ENCODE measurements at regions not wholly inside any gene's neighbourhood (a gene's known extent, or its start where the extent isn't known, plus 50 kb on each side); places are given as distances from the start of the nearest gene placed in this dataset.

DNA sequence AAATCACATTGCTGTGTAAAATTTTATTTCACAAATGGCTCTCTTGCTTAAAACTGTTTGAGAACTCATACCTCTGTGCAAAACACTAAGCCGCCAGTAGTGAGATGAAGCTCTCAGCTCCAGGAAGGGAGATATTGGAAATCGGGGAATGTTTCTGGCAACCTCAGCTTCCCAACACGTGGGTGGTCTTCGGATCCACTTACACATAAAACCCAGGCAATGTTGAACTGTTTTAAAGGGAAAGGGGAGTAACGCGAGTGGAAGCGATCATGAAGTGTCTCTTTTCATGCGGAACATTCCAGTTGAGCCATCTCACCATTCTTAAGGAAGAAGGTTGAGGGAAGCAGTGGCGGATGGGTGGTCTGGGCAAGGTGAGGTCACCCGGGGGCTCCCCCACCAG, 136.8 kb downstream of the ASB1 start:
- Histone ChIP-seq H3K27ac (ENCODE audit: low read length) (no peak overlapping the region), H3K4me1 (ENCODE audit: control insufficient read depth in 1 of 2, insufficient read depth in 2 of 2, low read length in 2 of 2) (no peaks in the 10 kb centered on the region), H3K4me3 (ENCODE audit: low read depth in 1 of 2, low read length in 2 of 2) (no peak overlapping the region), H3K9me3 (ENCODE audit: control insufficient read depth in 1 of 2, low read length in 2 of 2) (no peaks in the 10 kb centered on the region), H3K27me3 (ENCODE audit: low read depth, low read length) (no peaks in the 10 kb centered on the region), H3K36me3 (ENCODE audit: control insufficient read depth in 1 of 2, insufficient read depth in 2 of 2, low read length in 2 of 2) (no peaks in the 10 kb centered on the region)

DNA sequence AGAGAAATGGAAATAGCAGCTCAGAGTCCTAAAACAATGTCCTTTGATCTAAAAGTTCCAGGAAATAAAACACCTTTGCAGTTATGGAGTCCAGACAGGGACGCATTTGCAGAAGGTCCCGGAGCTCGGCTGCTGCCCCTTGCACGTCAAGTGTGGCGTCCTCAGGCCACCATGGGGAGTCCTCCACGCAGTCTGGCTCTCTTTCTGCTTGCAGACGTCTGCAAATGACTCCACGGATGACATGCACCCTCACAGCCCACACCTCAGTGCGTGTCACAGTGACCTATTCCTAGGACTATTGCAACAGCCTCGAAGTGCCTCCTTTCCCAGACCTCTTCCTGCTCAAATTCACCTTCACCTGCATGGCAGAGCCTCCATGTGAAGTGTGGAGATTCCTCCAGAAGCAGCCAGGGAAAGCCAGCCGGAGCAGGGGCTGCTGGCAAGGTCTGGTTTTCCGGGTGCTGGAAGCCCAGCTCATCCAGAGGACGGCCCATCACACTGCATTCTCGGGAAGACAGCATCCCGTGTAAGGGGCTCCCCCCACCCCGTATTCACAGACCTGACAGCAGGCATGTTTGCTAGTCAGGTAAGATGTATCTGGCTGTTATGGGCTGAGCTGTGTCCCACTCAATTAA, 137.7 kb downstream of the ASB1 start:
- Histone ChIP-seq H3K4me3 (ENCODE audit: low read depth in 1 of 2, low read length in 2 of 2) (no peak overlapping the region), H3K27ac (ENCODE audit: low read length) (no peak overlapping the region), H3K9me3 (ENCODE audit: control insufficient read depth in 1 of 2, low read length in 2 of 2) (no peaks in the 10 kb centered on the region), H3K36me3 (ENCODE audit: control insufficient read depth in 1 of 2, insufficient read depth in 2 of 2, low read length in 2 of 2) (no peaks in the 10 kb centered on the region), H3K4me1 (ENCODE audit: control insufficient read depth in 1 of 2, insufficient read depth in 2 of 2, low read length in 2 of 2) (no peaks in the 10 kb centered on the region), H3K27me3 (ENCODE audit: low read depth, low read length) (no peaks in the 10 kb centered on the region)

DNA sequence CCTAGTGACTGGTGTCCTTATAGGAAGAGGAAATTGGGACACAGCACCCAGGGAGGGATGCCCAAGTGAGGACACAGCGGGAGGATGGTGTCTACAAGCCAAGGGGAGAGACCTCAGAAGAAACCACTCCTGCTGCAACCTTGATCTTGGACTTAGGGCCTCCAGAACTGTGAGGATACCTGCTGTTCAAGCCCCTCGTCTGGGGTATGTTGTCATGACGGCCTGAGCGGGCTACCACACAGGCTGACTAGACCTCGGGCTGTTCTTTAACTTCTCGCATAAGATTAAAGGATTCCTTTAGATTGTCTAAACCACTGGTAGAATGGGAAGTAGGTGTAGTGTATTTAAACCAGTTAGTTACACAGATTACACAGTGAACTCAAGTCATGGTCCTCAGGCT, 138.3 kb downstream of the ASB1 start:
- Histone ChIP-seq H3K27ac (ENCODE audit: low read length) (no peak overlapping the region), H3K36me3 (ENCODE audit: control insufficient read depth in 1 of 2, insufficient read depth in 2 of 2, low read length in 2 of 2) (no peaks in the 10 kb centered on the region), H3K4me3 (ENCODE audit: low read depth in 1 of 2, low read length in 2 of 2) (no peak overlapping the region), H3K27me3 (ENCODE audit: low read depth, low read length) (no peaks in the 10 kb centered on the region), H3K4me1 (ENCODE audit: control insufficient read depth in 1 of 2, insufficient read depth in 2 of 2, low read length in 2 of 2) (no peaks in the 10 kb centered on the region), H3K9me3 (ENCODE audit: control insufficient read depth in 1 of 2, low read length in 2 of 2) (no peaks in the 10 kb centered on the region)

DNA sequence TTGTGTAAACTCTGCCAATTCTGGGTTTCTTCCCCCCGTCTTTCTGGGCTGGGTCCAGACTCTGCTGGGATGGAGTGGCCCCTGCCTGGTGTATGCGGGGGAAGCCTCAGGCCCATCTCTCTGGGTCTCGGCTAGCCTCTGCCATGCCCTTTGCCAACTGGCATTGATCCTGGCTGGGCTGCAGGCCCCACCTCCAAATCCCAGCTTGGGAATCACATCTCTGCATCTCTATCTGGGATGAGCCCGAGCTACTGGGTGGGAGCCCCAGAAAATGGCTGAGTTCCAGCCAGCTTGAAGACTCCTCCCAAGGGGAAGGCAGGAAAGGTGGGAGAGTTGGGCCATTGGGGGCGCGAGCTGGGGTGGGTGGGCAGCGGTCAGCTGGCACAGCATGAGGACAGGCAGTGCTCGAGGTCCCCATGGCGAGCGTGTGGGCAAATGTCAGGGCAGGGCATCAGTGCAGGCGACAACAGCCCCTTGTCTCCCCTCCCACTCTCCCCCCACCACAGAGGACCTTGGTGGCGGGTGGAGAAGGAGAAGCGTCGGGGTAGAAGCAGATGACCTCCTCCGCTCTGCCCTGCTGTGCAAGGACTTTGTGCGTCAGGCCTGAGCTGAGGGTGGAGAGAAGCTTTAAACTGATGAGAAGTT, 139.4 kb downstream of the ASB1 start:
- H3K27ac ChIP-seq (ENCODE audit: low read length), result no peak overlapping the region
- no peak overlapping the region for H3K4me3 ChIP-seq (ENCODE audit: low read depth in 1 of 2, low read length in 2 of 2)
- no peaks in the 10 kb centered on the region for H3K27me3 ChIP-seq (ENCODE audit: low read depth, low read length)
- H3K9me3 ChIP-seq (ENCODE audit: control insufficient read depth in 1 of 2, low read length in 2 of 2), result no peaks in the 10 kb centered on the region
- H3K36me3 ChIP-seq (ENCODE audit: control insufficient read depth in 1 of 2, insufficient read depth in 2 of 2, low read length in 2 of 2), result no peaks in the 10 kb centered on the region
- H3K4me1 ChIP-seq (ENCODE audit: control insufficient read depth in 1 of 2, insufficient read depth in 2 of 2, low read length in 2 of 2), result no peaks in the 10 kb centered on the region

DNA sequence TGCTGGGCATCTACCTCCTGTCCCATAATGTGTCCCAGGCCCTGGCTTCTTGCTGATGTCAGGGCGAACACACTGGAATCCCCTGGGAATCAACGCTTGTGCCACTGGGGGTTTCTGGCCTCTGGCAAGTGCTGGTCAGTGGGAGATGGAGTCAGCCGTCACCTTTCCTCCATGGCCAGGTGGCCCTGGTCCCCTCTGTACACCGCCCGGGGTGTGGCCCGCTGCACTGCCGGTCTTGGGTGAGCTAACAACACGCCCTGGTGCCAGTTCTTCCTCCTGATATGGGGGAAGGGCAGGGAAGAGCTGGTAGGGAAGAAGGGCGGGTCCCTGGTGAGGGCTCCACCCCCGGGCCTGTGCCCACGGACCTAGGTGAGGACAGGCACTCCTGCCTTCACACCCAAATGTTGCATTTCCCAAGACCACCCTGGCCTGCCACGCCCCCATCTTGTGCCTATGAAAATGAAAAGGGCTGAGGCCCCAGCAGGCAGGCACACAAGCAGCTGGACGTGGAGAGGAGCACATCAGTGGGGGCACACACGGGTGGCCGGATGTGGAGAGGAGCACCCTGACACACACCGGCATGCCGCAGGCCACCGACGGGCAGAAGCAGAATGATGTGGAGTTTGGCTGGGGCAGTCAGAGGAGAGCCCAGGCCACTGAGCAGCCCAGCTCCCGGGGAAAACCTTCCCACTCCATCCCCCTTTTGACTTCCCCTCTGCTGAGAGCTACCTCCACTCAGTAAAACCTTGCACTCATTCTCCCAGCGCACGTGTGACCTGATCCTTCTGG, 140.5 kb downstream of the ASB1 start:
- Histone ChIP-seq H3K4me1 (ENCODE audit: control insufficient read depth in 1 of 2, insufficient read depth in 2 of 2, low read length in 2 of 2) (no peaks in the 10 kb centered on the region), H3K27ac (ENCODE audit: low read length) (no peak overlapping the region)

DNA sequence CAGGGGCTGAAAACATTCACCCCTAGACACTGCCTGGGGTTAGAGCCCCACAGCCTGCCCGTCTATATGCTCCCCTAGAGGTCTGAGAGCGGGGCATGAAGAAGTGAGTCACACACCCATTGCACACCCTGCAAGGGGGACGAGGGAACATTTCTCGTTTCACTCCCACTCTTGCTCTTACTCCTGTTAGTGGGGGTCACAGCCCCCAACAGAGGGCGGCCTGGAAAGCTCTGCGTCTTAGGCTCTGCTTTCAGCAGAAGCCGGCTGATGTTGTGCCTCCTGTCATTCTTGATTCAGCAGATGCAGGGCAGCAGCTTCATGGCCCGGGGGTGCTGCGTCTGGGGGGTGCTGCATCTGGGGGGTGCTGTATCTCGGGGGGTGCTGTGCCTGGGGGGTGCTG, 141.3 kb downstream of the ASB1 start:
- Histone ChIP-seq H3K36me3 (ENCODE audit: control insufficient read depth in 1 of 2, insufficient read depth in 2 of 2, low read length in 2 of 2) (no peaks in the 10 kb centered on the region), H3K27ac (ENCODE audit: low read length) (no peak overlapping the region), H3K4me3 (ENCODE audit: low read depth in 1 of 2, low read length in 2 of 2) (no peak overlapping the region), H3K27me3 (ENCODE audit: low read depth, low read length) (no peaks in the 10 kb centered on the region), H3K4me1 (ENCODE audit: control insufficient read depth in 1 of 2, insufficient read depth in 2 of 2, low read length in 2 of 2) (no peaks in the 10 kb centered on the region), H3K9me3 (ENCODE audit: control insufficient read depth in 1 of 2, low read length in 2 of 2) (no peaks in the 10 kb centered on the region)

More for the DNA sequence above, 140.5 kb downstream of the ASB1 start:
- Histone ChIP-seq H3K27me3 (ENCODE audit: low read depth, low read length) (no peaks in the 10 kb centered on the region), H3K4me3 (ENCODE audit: low read depth in 1 of 2, low read length in 2 of 2) (no peak overlapping the region), H3K9me3 (ENCODE audit: control insufficient read depth in 1 of 2, low read length in 2 of 2) (no peaks in the 10 kb centered on the region), H3K36me3 (ENCODE audit: control insufficient read depth in 1 of 2, insufficient read depth in 2 of 2, low read length in 2 of 2) (no peaks in the 10 kb centered on the region)

DNA sequence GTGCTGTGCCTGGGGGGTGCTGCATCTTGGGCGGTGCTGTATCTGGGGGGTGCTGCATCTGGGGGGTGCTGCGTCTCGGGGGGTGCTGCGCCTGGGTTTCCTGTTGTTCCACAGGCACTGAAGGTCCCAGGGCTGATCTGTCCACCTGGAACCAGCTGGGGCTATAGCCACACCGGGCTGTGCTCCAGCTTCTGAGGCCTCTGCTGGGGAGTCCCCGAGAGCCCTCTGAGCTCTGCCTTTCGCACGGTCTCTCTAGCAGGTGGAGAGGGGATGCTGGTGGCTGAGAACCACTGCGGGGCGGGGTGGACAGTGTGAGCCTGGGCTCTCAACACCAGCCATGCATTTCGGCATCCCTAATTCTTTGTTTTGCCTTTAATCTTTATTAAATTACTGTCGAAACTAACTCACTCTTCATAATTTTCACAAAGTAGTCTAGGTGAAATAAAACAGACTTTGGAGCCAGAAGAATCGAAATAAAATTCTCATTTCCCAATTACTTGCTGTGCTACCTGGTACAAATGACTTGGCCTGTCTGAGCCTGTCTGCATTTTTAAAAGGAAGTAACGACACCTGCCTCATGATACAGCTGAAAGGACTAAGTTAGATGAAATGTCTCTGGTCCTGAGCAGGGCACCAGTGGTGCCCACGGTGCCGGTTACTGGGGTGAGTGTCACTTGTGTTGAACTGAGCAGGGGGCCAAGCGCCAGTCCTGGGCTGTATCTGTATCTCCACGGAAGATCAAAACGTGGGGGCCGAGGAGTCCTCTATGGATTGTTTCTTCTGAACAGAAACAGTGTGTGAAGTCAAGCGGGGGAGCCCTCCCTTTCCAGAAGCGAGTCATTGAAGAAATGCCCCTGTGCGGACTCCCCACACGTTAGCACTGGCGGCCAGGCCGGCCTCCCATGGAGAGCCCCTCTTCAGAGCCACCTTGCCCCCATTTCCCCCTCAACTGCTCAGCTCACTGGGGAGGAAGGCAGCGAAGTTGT, 142.0 kb downstream of the ASB1 start:
- Histone ChIP-seq H3K36me3 (ENCODE audit: control insufficient read depth in 1 of 2, insufficient read depth in 2 of 2, low read length in 2 of 2) (no peaks in the 10 kb centered on the region), H3K27ac (ENCODE audit: low read length) (no peak overlapping the region), H3K4me3 (ENCODE audit: low read depth in 1 of 2, low read length in 2 of 2) (no peak overlapping the region), H3K4me1 (ENCODE audit: control insufficient read depth in 1 of 2, insufficient read depth in 2 of 2, low read length in 2 of 2) (no peaks in the 10 kb centered on the region), H3K9me3 (ENCODE audit: control insufficient read depth in 1 of 2, low read length in 2 of 2) (no peaks in the 10 kb centered on the region), H3K27me3 (ENCODE audit: low read depth, low read length) (no peaks in the 10 kb centered on the region)

DNA sequence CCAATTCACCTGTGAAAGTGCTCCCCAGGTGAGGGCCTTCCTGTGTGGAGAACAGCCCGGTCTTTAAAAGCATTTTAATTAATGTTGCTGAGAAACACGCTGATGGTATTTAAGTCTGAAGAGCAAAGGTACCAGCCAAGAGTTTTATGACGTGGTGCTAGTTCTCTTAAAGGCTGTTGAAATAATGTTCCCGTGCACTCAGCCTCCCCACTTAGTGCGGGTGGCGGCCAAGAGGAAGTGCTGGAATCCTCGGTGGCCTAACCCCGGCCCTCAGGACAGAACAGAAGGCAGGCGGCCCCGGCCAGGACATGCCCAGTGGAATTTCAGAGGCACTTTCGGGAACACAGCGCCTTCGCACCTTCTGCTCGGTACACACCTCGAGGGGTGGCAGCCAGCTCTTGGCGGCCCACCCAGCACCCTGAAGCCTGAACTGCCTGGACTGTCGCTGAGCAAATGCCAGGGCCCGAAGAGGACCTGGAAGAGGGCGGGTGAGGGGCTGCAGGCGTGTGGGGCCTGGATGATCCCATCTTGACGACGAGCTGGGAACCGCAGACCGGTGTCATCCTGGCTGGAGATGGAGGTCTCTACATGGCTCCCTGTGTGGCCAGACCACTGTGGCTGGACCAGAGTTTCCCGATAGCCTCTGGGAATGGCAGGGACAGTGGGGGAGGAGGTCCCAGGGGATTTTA, 142.9 kb downstream of the ASB1 start:
- no peak overlapping the region for H3K4me3 ChIP-seq (ENCODE audit: low read depth in 1 of 2, low read length in 2 of 2)
- no peaks in the 10 kb centered on the region for H3K4me1 ChIP-seq (ENCODE audit: control insufficient read depth in 1 of 2, insufficient read depth in 2 of 2, low read length in 2 of 2)
- H3K9me3 ChIP-seq (ENCODE audit: control insufficient read depth in 1 of 2, low read length in 2 of 2), result no peaks in the 10 kb centered on the region
- H3K36me3 ChIP-seq (ENCODE audit: control insufficient read depth in 1 of 2, insufficient read depth in 2 of 2, low read length in 2 of 2), result no peaks in the 10 kb centered on the region
- H3K27me3 ChIP-seq (ENCODE audit: low read depth, low read length), result no peaks in the 10 kb centered on the region
- no peak overlapping the region for H3K27ac ChIP-seq (ENCODE audit: low read length)

DNA sequence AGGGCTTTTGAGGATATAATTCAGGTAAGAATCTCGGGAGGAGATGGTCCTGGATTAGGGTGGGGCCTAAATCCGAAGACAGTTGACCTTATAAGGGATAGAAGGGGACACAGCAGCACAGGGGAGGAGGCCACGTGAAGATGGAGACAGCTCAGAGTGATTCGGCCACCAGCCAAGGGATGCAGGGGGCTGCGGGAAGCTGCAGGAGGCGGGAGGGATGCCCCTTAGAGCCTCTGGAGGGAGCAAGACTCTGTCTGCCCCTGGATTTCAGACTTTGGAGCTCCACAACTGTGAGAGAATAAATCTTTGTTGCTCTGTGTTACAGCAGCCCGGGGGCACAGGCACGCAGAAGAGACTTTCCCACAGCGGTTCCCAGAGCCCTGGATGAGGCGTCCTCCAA, 143.7 kb downstream of the ASB1 start:
- no peak overlapping the region for H3K27ac ChIP-seq (ENCODE audit: low read length)

DNA sequence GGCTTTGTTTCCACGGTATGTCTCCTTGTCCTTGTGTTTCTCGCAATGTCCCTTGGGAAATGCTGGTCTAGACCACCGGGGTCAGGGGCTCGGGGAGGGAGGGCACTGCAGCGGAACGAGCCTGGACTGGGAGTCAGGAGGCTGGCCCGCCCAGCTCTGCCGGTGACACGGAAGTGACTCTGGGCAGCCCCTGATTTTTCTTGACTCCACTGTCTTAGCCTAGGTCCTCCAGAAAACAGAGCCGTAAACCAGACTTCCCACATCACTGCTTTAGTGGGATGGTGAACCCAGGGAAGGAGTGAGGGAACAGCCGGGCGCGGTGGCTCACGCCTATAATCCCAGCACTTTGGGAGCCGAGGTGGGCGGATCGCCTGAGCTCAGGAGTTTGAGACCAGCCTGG, 144.2 kb downstream of the ASB1 start:
- Histone ChIP-seq H3K9me3 (ENCODE audit: control insufficient read depth in 1 of 2, low read length in 2 of 2) (no peaks in the 10 kb centered on the region), H3K4me1 (ENCODE audit: control insufficient read depth in 1 of 2, insufficient read depth in 2 of 2, low read length in 2 of 2) (no peaks in the 10 kb centered on the region), H3K27me3 (ENCODE audit: low read depth, low read length) (no peaks in the 10 kb centered on the region), H3K4me3 (ENCODE audit: low read depth in 1 of 2, low read length in 2 of 2) (no peak overlapping the region), H3K36me3 (ENCODE audit: control insufficient read depth in 1 of 2, insufficient read depth in 2 of 2, low read length in 2 of 2) (no peaks in the 10 kb centered on the region), H3K27ac (ENCODE audit: low read length) (no peak overlapping the region)

More for the DNA sequence above, 143.7 kb downstream of the ASB1 start:
- H3K36me3 ChIP-seq (ENCODE audit: control insufficient read depth in 1 of 2, insufficient read depth in 2 of 2, low read length in 2 of 2), result no peaks in the 10 kb centered on the region
- no peaks in the 10 kb centered on the region for H3K9me3 ChIP-seq (ENCODE audit: control insufficient read depth in 1 of 2, low read length in 2 of 2)
- H3K4me1 ChIP-seq (ENCODE audit: control insufficient read depth in 1 of 2, insufficient read depth in 2 of 2, low read length in 2 of 2), result no peaks in the 10 kb centered on the region
- H3K27me3 ChIP-seq (ENCODE audit: low read depth, low read length), result no peaks in the 10 kb centered on the region
- no peak overlapping the region for H3K4me3 ChIP-seq (ENCODE audit: low read depth in 1 of 2, low read length in 2 of 2)
